HG02588 (cell line): ENCODE measurements at regions not wholly inside any gene's neighbourhood (a gene's known extent, or its start where the extent isn't known, plus 50 kb on each side); places are given as distances from the start of the nearest gene placed in this dataset.

Experiments used
- ATAC-seq: cut with Tn5 transposase; IDR thresholded peaks from one replicate; pipeline ENCODE4 v1.9.1; 2021; ENCODE audit warnings: mild to moderate bottlenecking, moderate library complexity; ENCODE audit not compliant: unreplicated experiment

GRCh38 chr7:131233193-131233592, 94.5 kb upstream of the MKLN1 start:
- ATAC-seq: no peak

GRCh38 chr7:131234719-131235488, 92.8 kb upstream of the MKLN1 start:
- ATAC-seq: no peak

GRCh38 chr7:131235489-131236317, 92.0 kb upstream of the MKLN1 start:
- ATAC-seq: no peak

GRCh38 chr7:131236318-131236672, 91.4 kb upstream of the MKLN1 start:
- no peak for ATAC-seq

- no peak for ATAC-seq
These were observed 89.2 kb upstream of the MKLN1 start for GRCh38 chr7:131238347-131238931.

- no peak for ATAC-seq
These were observed 86.3 kb upstream of the MKLN1 start for GRCh38 chr7:131241386-131241785.

- no peak for ATAC-seq
These were observed 85.5 kb upstream of the MKLN1 start for GRCh38 chr7:131242123-131242650.

GRCh38 chr7:131244259-131244852, 83.3 kb upstream of the MKLN1 start:
- no peak for ATAC-seq

GRCh38 chr7:131249003-131249402, 78.7 kb upstream of the MKLN1 start:
- ATAC-seq: no peak

GRCh38 chr7:131249483-131249882, 78.2 kb upstream of the MKLN1 start:
- no peak for ATAC-seq

- ATAC-seq: no peak
These were observed 77.3 kb upstream of the MKLN1 start for GRCh38 chr7:131250331-131250730.

GRCh38 chr7:131251371-131251770, 76.3 kb upstream of the MKLN1 start:
- ATAC-seq: no peak

- ATAC-seq: no peak
These were observed 74.7 kb upstream of the MKLN1 start for GRCh38 chr7:131252976-131253375.

- no peak for ATAC-seq
These were observed 73.5 kb upstream of the MKLN1 start for GRCh38 chr7:131254211-131254610.

GRCh38 chr7:131255242-131255641, 72.4 kb upstream of the MKLN1 start:
- no peak for ATAC-seq

- no peak for ATAC-seq
These were observed 66.1 kb upstream of the MKLN1 start for GRCh38 chr7:131261476-131261994.

GRCh38 chr7:131265227-131265626, 62.4 kb upstream of the MKLN1 start:
- no peak for ATAC-seq

- no peak for ATAC-seq
These were observed 60.0 kb upstream of the MKLN1 start for GRCh38 chr7:131267631-131268030.

GRCh38 chr7:131268906-131269305, 58.8 kb upstream of the MKLN1 start:
- ATAC-seq: no peak

- no peak for ATAC-seq
These were observed 55.6 kb upstream of the MKLN1 start for GRCh38 chr7:131272086-131272485.

- no peak for ATAC-seq
These were observed 52.7 kb upstream of the MKLN1 start for GRCh38 chr7:131274986-131275385.
